ENCODE measurements at regions not wholly inside any gene's neighbourhood (a gene's known extent, or its start where the extent isn't known, plus 50 kb on each side); places are given as distances from the start of the nearest gene placed in this dataset.

DNA sequence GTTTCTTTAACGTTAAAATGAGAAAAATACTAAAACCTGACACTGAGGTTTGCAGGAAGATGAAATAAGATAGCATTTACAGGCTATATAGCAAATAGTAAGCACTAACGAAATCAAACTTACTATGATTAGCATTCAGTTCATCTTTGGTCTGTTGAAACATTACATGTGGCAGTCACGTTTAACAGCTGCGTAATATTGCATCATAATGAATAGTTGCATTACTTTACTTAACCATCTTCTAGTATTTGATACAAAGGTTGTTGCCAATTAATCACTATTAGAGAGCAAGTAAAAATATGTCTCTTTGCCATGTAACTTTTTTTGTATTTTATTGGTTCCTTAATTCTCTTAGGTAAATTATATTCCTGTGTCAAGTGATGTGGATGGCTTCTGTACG lies 131.8 kb upstream of the GHITM start:
- no peak for TF ChIP-seq CTCF (conservative IDR thresholded peaks at IDR 0.05; ENCODE audit: low read length)
- no peak for TF ChIP-seq EZH2phosphoT487 (IDR thresholded peaks at IDR 0.05; ENCODE audit: borderline replicate concordance)

Data from Loucy (cell line).